Retina (tissue), 1 donor: ENCODE measurements at regions not wholly inside any gene's neighbourhood (a gene's known extent, or its start where the extent isn't known, plus 50 kb on each side); places are given as distances from the start of the nearest gene placed in this dataset.
"Not testable (repeated sequence)": the region's sequence is repeated elsewhere in the genome, so short reads cannot be mapped to it uniquely, and the experiment has no call there.

Experiments used
- DNase-seq: peaks from one replicate; pipeline ENCODE4 v3.0.0-alpha.2; 2016

- no peak for DNase-seq
These were observed 110.1 kb upstream of the ADTRP start for GRCh38 chr6:11888727-11889126.

GRCh38 chr6:11885159-11885558, 106.6 kb upstream of the ADTRP start:
- no peak for DNase-seq

- DNase-seq, result not testable (repeated sequence)
These were observed 104.9 kb upstream of the ADTRP start for GRCh38 chr6:11883471-11883870.

GRCh38 chr6:11880156-11880555, 101.6 kb upstream of the ADTRP start:
- DNase-seq, result not testable (repeated sequence)

GRCh38 chr6:11878735-11879134, 100.1 kb upstream of the ADTRP start:
- no peak for DNase-seq

- no peak for DNase-seq
These were observed 99.4 kb upstream of the ADTRP start for GRCh38 chr6:11878029-11878428.

- no peak for DNase-seq
These were observed 98.4 kb upstream of the ADTRP start for GRCh38 chr6:11876934-11877433.

GRCh38 chr6:11875325-11876109, 96.9 kb upstream of the ADTRP start:
- DNase-seq, result peak; percentile 48

- DNase-seq, result no peak
These were observed 91.2 kb upstream of the ADTRP start for GRCh38 chr6:11869672-11870340.

GRCh38 chr6:11868392-11868791, 89.8 kb upstream of the ADTRP start:
- DNase-seq, result no peak

- no peak for DNase-seq
These were observed 87.2 kb upstream of the ADTRP start for GRCh38 chr6:11865680-11866300.

GRCh38 chr6:11858439-11858838, 79.8 kb upstream of the ADTRP start:
- no peak for DNase-seq

- no peak for DNase-seq
These were observed 77.1 kb upstream of the ADTRP start for GRCh38 chr6:11855743-11856142.

GRCh38 chr6:11854408-11855165, 76.0 kb upstream of the ADTRP start:
- no peak for DNase-seq

- DNase-seq, result no peak
These were observed 75.2 kb upstream of the ADTRP start for GRCh38 chr6:11853678-11854407.

- peak; percentile 85 for DNase-seq
These were observed 73.6 kb upstream of the ADTRP start for GRCh38 chr6:11852061-11852651.

- DNase-seq, result no peak
These were observed 72.8 kb upstream of the ADTRP start for GRCh38 chr6:11851387-11851786.

GRCh38 chr6:11848852-11849731, 70.5 kb upstream of the ADTRP start:
- no peak for DNase-seq

GRCh38 chr6:11848346-11848651, 69.7 kb upstream of the ADTRP start:
- no peak for DNase-seq

- DNase-seq, result no peak
These were observed 69.1 kb upstream of the ADTRP start for GRCh38 chr6:11847515-11848345.
